GM13977 (cell line): ENCODE measurements at regions not wholly inside any gene's neighbourhood (a gene's known extent, or its start where the extent isn't known, plus 50 kb on each side); places are given as distances from the start of the nearest gene placed in this dataset.

Source experiments
- DNase-seq: peaks from one replicate; pipeline ENCODE4 v3.0.0; 2012; ENCODE audit warnings: low spot score
- CTCF ChIP-seq: IDR thresholded peaks from 2 replicates; pipeline ENCODE4 v1.5.1; 2012; ENCODE audit warnings: mild to moderate bottlenecking, control low read depth; ENCODE audit not compliant: insufficient read depth; ENCODE audit errors: extremely low read depth, missing control alignments
- in situ Hi-C: fragments of 300-500 bp; cut with MboI; formaldehyde crosslinking; loops from one replicate; pipeline ENCODE4 v1.12.0; 2022; ENCODE audit warnings: low sequenced_read_pairs, low pct_unique_long_range_greater_than_20kb, mixed read lengths, inconsistent platforms; ENCODE audit not compliant: unreplicated experiment

GRCh38 chr5:91263898-91264297 is 119.2 kb downstream of the ARRDC3 start:
- in situ Hi-C loops = no loop called here
- no peak for TF ChIP-seq CTCF
- no peak for DNase-seq

DNA sequence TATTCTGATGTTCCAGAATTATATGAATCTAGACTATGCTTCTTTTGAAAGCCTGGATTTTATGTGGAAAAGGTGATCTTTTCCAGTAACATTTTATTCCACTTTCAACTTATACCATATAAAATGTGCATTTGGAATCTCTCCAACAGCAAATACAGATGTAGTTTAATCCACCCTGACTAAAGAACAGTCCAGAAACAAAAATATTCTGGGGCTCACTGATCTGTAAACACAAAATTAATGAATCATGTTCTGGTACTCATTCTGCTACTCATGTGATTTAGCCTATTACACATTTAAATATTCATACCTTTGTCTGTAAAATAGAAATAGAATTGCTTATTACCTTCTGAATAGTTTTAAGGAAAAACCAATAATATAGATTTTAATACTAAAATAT is 125.8 kb downstream of the ARRDC3 start:
- in situ Hi-C loops = no loop called here
- DNase-seq = no peak
- TF ChIP-seq CTCF = no peak

DNA sequence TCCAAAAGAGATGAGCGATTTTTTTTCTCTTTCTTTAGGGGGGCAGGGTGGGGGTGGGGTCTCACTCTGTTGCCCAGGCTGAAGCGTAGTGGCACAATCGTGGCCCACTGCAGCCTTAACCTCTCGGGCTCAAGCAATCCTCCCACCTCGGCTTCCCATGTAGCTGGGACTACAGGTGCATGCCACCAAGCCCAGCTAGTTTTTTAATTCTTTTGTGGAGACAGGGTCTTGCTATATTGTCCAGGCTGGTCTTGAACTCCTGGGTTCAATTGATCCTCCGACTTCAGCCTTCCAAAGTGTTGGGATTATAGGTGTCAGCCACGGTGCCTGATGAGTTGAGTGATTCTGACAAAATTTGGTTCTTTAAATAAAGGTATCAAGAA is 127.0 kb downstream of the ARRDC3 start:
- no peak for DNase-seq
- in situ Hi-C loops = no loop called here
- no peak for TF ChIP-seq CTCF

GRCh38 chr5:91255396-91256141 is 127.5 kb downstream of the ARRDC3 start:
- no peak for TF ChIP-seq CTCF
- no peak for DNase-seq
- in situ Hi-C loops = no loop called here

GRCh38 chr5:91252916-91253315 is 130.2 kb downstream of the ARRDC3 start:
- no peak for TF ChIP-seq CTCF
- in situ Hi-C loops = no loop called here
- no peak for DNase-seq

DNA sequence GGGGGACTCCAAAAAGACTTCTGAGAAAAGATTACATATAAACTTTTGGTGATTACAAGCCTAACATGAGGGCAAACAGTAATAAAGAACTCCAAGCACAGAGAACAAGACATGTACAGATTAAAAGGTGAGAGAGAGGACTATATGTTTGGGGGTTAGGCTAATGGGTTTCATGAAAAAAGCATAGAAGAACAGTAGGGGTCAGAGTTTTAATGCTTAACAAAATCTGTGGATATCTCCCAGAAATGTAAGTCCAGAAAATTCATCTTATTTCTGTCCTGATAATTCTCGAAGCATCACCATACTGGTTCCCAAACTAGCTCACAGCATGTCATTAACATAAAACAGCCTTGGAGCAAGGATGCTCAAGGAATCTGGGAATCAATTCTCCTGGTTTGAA is 137.2 kb downstream of the ARRDC3 start:
- peak; percentile 5 for TF ChIP-seq CTCF
- in situ Hi-C loops = no loop called here
- DNase-seq = no peak
